Neural cell (in vitro differentiated cells): ENCODE measurements at regions not wholly inside any gene's neighbourhood (a gene's known extent, or its start where the extent isn't known, plus 50 kb on each side); places are given as distances from the start of the nearest gene placed in this dataset.

Experiments
- H2AFZ ChIP-seq: fragments of 200-600, 300-800 bp; sonication (generic), shearing (Covaris generic); 2 replicates; pipeline ENCODE4 v1.6.0; 2014; ENCODE audit warnings: low read depth, mild to moderate bottlenecking, antibody characterized with exemption, low read length, moderate library complexity
- H3F3A ChIP-seq: fragments of 200-600 bp; shearing (Covaris generic); 2 replicates; pipeline ENCODE4 v1.6.1; 2016; ENCODE audit warnings: mild to moderate bottlenecking, moderate library complexity, mixed read lengths, antibody characterized with exemption, low read length; ENCODE audit not compliant: insufficient read depth, poor library complexity, severe bottlenecking
- H3K27ac ChIP-seq: fragments of 200-600, 300-800 bp; sonication (generic), shearing (Covaris generic); 2 replicates; pipeline ENCODE4 v1.5.1; 2014; ENCODE audit warnings: mild to moderate bottlenecking, low read length, moderate library complexity
- H3K27me3 ChIP-seq: fragments of 300-800, 200-600 bp; sonication (generic), shearing (Covaris generic); 2 replicates; pipeline ENCODE4 v1.6.0; 2014; ENCODE audit warnings: mild to moderate bottlenecking, low read depth, low read length, moderate library complexity; ENCODE audit not compliant: insufficient read depth
- H3K36me3 ChIP-seq: fragments of 300-800, 200-600 bp; sonication (generic), shearing (Covaris generic); 2 replicates; pipeline ENCODE4 v1.5.1; 2014; ENCODE audit warnings: mild to moderate bottlenecking, antibody characterized with exemption, low read length, moderate library complexity; ENCODE audit not compliant: insufficient read depth
- H3K4me2 ChIP-seq: fragments of 300-800, 200-600 bp; sonication (generic), shearing (Covaris generic); 2 replicates; pipeline ENCODE4 v1.6.0; 2014; ENCODE audit warnings: mild to moderate bottlenecking, low read length
- H3K4me3 ChIP-seq: fragments of 300-800, 200-600 bp; sonication (generic), shearing (Covaris generic); 2 replicates; pipeline ENCODE4 v1.5.1; 2014; ENCODE audit warnings: mild to moderate bottlenecking, low read length, moderate library complexity
- H3K79me2 ChIP-seq: fragments of 200-600 bp; shearing (Covaris generic); replicated peaks from 2 replicates; pipeline ENCODE4 v1.6.0; 2014; ENCODE audit warnings: mild to moderate bottlenecking, low read length, moderate library complexity; ENCODE audit not compliant: insufficient read depth
- H3K9ac ChIP-seq: fragments of 300-800, 200-600 bp; sonication (generic), shearing (Covaris generic); 2 replicates; pipeline ENCODE4 v1.6.1; 2016; ENCODE audit warnings: mild to moderate bottlenecking, low read length, mixed read lengths
- H3K9me2 ChIP-seq: fragments of 200-600 bp; shearing (Covaris generic); 2 replicates; pipeline ENCODE4 v1.6.1; 2016; ENCODE audit warnings: mild to moderate bottlenecking, low read length, mixed read lengths; ENCODE audit not compliant: insufficient read depth
- H3K9me3 ChIP-seq: fragments of 200-600, 300-800 bp; sonication (generic), shearing (Covaris generic); 2 replicates; pipeline ENCODE4 v1.6.1; 2016; ENCODE audit warnings: mild to moderate bottlenecking, mixed run types, low read length, moderate library complexity, mixed read lengths
- H4K20me1 ChIP-seq: fragments of 200-600 bp; shearing (Covaris generic); 2 replicates; pipeline ENCODE4 v1.6.1; 2016; ENCODE audit warnings: mild to moderate bottlenecking, mixed run types; ENCODE audit not compliant: insufficient read depth
- EP300 ChIP-seq: fragments of 450-650 bp; conservative IDR thresholded peaks from 2 replicates; pipeline ENCODE4 v1.6.1; 2014; ENCODE audit warnings: antibody characterized with exemption, mild to moderate bottlenecking, moderate library complexity; ENCODE audit not compliant: poor library complexity, severe bottlenecking
- EZH2 ChIP-seq: fragments of 200-600, 300-800 bp; shearing (Covaris generic), sonication (generic); IDR thresholded peaks from 2 replicates; pipeline ENCODE4 v1.6.1; 2014; ENCODE audit warnings: antibody characterized with exemption, low read length, borderline replicate concordance, mild to moderate bottlenecking; ENCODE audit not compliant: insufficient read depth, poor library complexity, severe bottlenecking
- MXI1 ChIP-seq: fragments of 450-650 bp; conservative IDR thresholded peaks from 2 replicates; pipeline ENCODE4 v1.6.1; 2014; ENCODE audit warnings: antibody characterized with exemption, mild to moderate bottlenecking; ENCODE audit not compliant: poor library complexity, severe bottlenecking
- POLR2AphosphoS5 ChIP-seq: IDR thresholded peaks from 2 replicates; pipeline ENCODE4 v1.6.1; 2012
- RAD21 ChIP-seq: fragments of 450-650 bp; conservative IDR thresholded peaks from 2 replicates; pipeline ENCODE4 v1.6.1; 2014; ENCODE audit warnings: antibody characterized with exemption, mild to moderate bottlenecking, moderate library complexity
- SMC3 ChIP-seq: fragments of 450-650 bp; conservative IDR thresholded peaks from 2 replicates; pipeline ENCODE4 v1.6.1; 2014; ENCODE audit warnings: antibody characterized with exemption, mild to moderate bottlenecking, moderate library complexity; ENCODE audit not compliant: poor library complexity
- TAF1 ChIP-seq: IDR thresholded peaks from 2 replicates; pipeline ENCODE4 v1.6.1; 2012; ENCODE audit warnings: low read depth
- TF ChIP-seq, protein P1 (sequence below): IDR thresholded peaks from 2 replicates; pipeline ENCODE4 v1.6.1; 2012; ENCODE audit warnings: borderline replicate concordance
- TF ChIP-seq, protein P2 (sequence below): fragments of 450-650 bp; IDR thresholded peaks from 2 replicates; pipeline ENCODE4 v1.5.1; 2014; ENCODE audit warnings: antibody characterized with exemption, mild to moderate bottlenecking, moderate library complexity; ENCODE audit not compliant: poor library complexity, severe bottlenecking

- TF ChIP-seq, protein P1, sequence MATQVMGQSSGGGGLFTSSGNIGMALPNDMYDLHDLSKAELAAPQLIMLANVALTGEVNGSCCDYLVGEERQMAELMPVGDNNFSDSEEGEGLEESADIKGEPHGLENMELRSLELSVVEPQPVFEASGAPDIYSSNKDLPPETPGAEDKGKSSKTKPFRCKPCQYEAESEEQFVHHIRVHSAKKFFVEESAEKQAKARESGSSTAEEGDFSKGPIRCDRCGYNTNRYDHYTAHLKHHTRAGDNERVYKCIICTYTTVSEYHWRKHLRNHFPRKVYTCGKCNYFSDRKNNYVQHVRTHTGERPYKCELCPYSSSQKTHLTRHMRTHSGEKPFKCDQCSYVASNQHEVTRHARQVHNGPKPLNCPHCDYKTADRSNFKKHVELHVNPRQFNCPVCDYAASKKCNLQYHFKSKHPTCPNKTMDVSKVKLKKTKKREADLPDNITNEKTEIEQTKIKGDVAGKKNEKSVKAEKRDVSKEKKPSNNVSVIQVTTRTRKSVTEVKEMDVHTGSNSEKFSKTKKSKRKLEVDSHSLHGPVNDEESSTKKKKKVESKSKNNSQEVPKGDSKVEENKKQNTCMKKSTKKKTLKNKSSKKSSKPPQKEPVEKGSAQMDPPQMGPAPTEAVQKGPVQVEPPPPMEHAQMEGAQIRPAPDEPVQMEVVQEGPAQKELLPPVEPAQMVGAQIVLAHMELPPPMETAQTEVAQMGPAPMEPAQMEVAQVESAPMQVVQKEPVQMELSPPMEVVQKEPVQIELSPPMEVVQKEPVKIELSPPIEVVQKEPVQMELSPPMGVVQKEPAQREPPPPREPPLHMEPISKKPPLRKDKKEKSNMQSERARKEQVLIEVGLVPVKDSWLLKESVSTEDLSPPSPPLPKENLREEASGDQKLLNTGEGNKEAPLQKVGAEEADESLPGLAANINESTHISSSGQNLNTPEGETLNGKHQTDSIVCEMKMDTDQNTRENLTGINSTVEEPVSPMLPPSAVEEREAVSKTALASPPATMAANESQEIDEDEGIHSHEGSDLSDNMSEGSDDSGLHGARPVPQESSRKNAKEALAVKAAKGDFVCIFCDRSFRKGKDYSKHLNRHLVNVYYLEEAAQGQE: no peak
- TF ChIP-seq EZH2 (no peak), RAD21 (no peak)
- TF ChIP-seq, protein P2, sequence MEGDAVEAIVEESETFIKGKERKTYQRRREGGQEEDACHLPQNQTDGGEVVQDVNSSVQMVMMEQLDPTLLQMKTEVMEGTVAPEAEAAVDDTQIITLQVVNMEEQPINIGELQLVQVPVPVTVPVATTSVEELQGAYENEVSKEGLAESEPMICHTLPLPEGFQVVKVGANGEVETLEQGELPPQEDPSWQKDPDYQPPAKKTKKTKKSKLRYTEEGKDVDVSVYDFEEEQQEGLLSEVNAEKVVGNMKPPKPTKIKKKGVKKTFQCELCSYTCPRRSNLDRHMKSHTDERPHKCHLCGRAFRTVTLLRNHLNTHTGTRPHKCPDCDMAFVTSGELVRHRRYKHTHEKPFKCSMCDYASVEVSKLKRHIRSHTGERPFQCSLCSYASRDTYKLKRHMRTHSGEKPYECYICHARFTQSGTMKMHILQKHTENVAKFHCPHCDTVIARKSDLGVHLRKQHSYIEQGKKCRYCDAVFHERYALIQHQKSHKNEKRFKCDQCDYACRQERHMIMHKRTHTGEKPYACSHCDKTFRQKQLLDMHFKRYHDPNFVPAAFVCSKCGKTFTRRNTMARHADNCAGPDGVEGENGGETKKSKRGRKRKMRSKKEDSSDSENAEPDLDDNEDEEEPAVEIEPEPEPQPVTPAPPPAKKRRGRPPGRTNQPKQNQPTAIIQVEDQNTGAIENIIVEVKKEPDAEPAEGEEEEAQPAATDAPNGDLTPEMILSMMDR: no peak
- no peaks in the 10 kb centered on the region for H3F3A ChIP-seq
- H3K36me3 ChIP-seq: no peaks in the 10 kb centered on the region
- no peak overlapping the region for H3K9ac ChIP-seq
- H3K79me2 ChIP-seq: no peaks in the 10 kb centered on the region
- H4K20me1 ChIP-seq: no peaks in the 10 kb centered on the region
- no peak overlapping the region for H3K27ac ChIP-seq
- no peak overlapping the region for H3K4me2 ChIP-seq
- no peaks in the 10 kb centered on the region for H3K9me3 ChIP-seq
- no peaks in the 10 kb centered on the region for H3K9me2 ChIP-seq
- no peak overlapping the region for H3K4me3 ChIP-seq
- no peak overlapping the region for H2AFZ ChIP-seq
- H3K27me3 ChIP-seq: no peaks in the 10 kb centered on the region
Observed at GRCh38 chr1:47491341-47491753, 53.5 kb downstream of the FOXD2 start.

DNA sequence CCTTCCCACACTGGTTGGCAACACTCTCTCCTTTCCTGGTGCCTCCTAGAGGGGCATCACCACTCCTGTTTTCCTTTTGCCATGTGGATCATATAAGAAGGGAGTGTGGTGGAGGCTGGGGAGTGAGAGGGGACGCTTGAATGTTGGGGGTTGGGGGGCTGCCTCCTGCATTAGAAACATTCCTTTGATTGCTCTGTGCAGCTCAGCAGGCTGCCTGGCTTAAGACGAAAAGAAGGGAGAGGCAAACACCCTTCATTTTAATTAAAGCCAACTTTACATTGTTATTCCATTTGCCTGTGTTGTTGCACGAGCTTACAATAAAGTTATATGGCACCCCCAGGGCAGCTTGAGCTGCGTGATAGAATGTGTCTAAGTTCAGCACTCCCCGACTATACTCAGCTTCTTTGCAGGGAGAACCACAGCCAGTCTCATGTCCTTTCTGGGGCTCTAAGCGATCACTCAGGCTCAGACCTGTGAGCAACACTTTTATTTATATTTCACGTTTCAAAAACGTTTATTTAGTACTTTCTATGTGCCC lies 57.4 kb downstream of the FOXD2 start:
- Histone ChIP-seq H3K4me2 (no peak overlapping the region), H3K27me3 (no peaks in the 10 kb centered on the region), H3K9ac (no peak overlapping the region), H3F3A (no peaks in the 10 kb centered on the region), H4K20me1 (no peaks in the 10 kb centered on the region), H2AFZ (no peak overlapping the region), H3K36me3 (no peaks in the 10 kb centered on the region), H3K9me3 (no peaks in the 10 kb centered on the region), H3K4me3 (no peak overlapping the region), H3K27ac (no peak overlapping the region), H3K9me2 (no peaks in the 10 kb centered on the region), H3K79me2 (no peaks in the 10 kb centered on the region)
- TF ChIP-seq MXI1: no peak
- TF ChIP-seq RAD21: no peak
- no peak for TF ChIP-seq EZH2

GRCh38 chr1:47498551-47498950 lies 60.7 kb downstream of the FOXD2 start:
- H3K79me2 ChIP-seq: no peaks in the 10 kb centered on the region
- no peak overlapping the region for H3K9ac ChIP-seq
- no peak overlapping the region for H2AFZ ChIP-seq
- no peak overlapping the region for H3K4me3 ChIP-seq
- H3K27me3 ChIP-seq: no peaks in the 10 kb centered on the region
- no peak overlapping the region for H3K27ac ChIP-seq
- TF ChIP-seq MXI1 (no peak), TAF1 (no peak), SMC3 (no peak), EP300 (no peak), RAD21 (no peak), POLR2AphosphoS5 (no peak), EZH2 (no peak)
- TF ChIP-seq, protein P1: no peak
- TF ChIP-seq, protein P2: no peak
- no peaks in the 10 kb centered on the region for H3F3A ChIP-seq
- no peaks in the 10 kb centered on the region for H4K20me1 ChIP-seq
- H3K36me3 ChIP-seq: no peaks in the 10 kb centered on the region
- H3K9me2 ChIP-seq: no peaks in the 10 kb centered on the region
- no peaks in the 10 kb centered on the region for H3K9me3 ChIP-seq
- no peak overlapping the region for H3K4me2 ChIP-seq
